HCT116 (cell line): ENCODE measurements at regions not wholly inside any gene's neighbourhood (a gene's known extent, or its start where the extent isn't known, plus 50 kb on each side); places are given as distances from the start of the nearest gene placed in this dataset.

Experiments used
- ATAC-seq: fragments of 200-7000 bp; cut with Tn5 transposase; 2 replicates; pipeline ENCODE4 v1.9.1; 2020; ENCODE audit warnings: mild to moderate bottlenecking, moderate library complexity
- BruUV-seq: library from RNA; stranded (reverse); fragments of 400-500 nt; replicated peaks from 2 replicates; lab custom pipeline; 2021; lab: Mats Ljungman, UMichigan
- CTCF ChIA-PET: fragments of 300-600 bp; sonication (Branson Sonifier 250); formaldehyde crosslinking; loops from one replicate; lab custom pipeline; 2021; ENCODE audit warnings: antibody characterized with exemption; lab: Charles Lee
- POLR2A ChIA-PET: fragments of 300-600, 350-600 bp; sonication (Branson Sonifier 250); formaldehyde crosslinking; loops from one replicate; lab custom pipeline; 2021; ENCODE audit warnings: antibody characterized with exemption; lab: Charles Lee
- RAD21 ChIA-PET, 2 experiments: fragments of 300-600 bp; sonication (Branson Sonifier 250); formaldehyde crosslinking; loops; one replicate each; lab custom pipeline; 2023; ENCODE audit warnings: low total read pairs in 2 of 2; ENCODE audit not compliant: uncharacterized antibody in 2 of 2, unreplicated experiment in 2 of 2, low non-redundant PET in 1 of 2; lab: Charles Lee
- DNase-seq: peaks from one replicate; pipeline ENCODE4 v3.0.0-alpha.2; 2010; ENCODE audit warnings: low read depth, low spot score
- H2AFZ ChIP-seq: fragments of 200-600 bp; shearing (Covaris generic), sonication (generic); 2 replicates; pipeline ENCODE4 v1.6.1; 2017; ENCODE audit warnings: low read depth, mixed run types, mixed read lengths, antibody characterized with exemption, low read length; ENCODE audit not compliant: poor library complexity, severe bottlenecking
- H3K27ac ChIP-seq: 2 replicates; pipeline ENCODE4 v1.5.1; 2012; ENCODE audit warnings: low read depth, low read length
- H3K27me3 ChIP-seq: fragments of 200-600 bp; sonication (generic); 2 replicates; pipeline ENCODE4 v1.6.1; 2016; ENCODE audit warnings: mixed run types, low read length, mixed read lengths; ENCODE audit not compliant: insufficient read depth
- H3K36me3 ChIP-seq, 2 experiments: fragments of 200-500 bp in 1 of 2; fragments of 200-600 bp in 1 of 2; sonication (Bioruptor generic) in 1 of 2; sonication (generic) in 1 of 2; 2 replicates each; pipeline versions ENCODE4 v1.5.1 to v1.6.1; 2014 to 2016; ENCODE audit warnings: low read length in 2 of 2, inconsistent platforms in 1 of 2, mixed read lengths in 1 of 2, mixed run types in 1 of 2; ENCODE audit not compliant: insufficient read depth in 2 of 2, control insufficient read depth in 1 of 2
- H3K4me1 ChIP-seq, 2 experiments: fragments of 200-600 bp in 1 of 2; sonication (generic) in 1 of 2; 2 replicates each; pipeline versions ENCODE4 v1.5.1 to v1.6.1; 2012 to 2017; ENCODE audit warnings: low read length in 2 of 2, inconsistent platforms in 1 of 2, mild to moderate bottlenecking in 1 of 2, mixed read lengths in 1 of 2, mixed run types in 1 of 2, moderate library complexity in 1 of 2; ENCODE audit not compliant: insufficient read depth in 2 of 2, control insufficient read depth in 1 of 2
- H3K4me2 ChIP-seq: fragments of 200-600 bp; sonication (generic); 2 replicates; pipeline ENCODE4 v1.6.1; 2017; ENCODE audit warnings: mixed run types, low read length, mixed read lengths
- H3K4me3 ChIP-seq, 2 experiments: fragments of 200-600 bp in 1 of 2; sonication (generic) in 1 of 2; replicated peaks in 1 of 2; 2 replicates each; pipeline ENCODE4 v1.5.1; 2011 to 2016; ENCODE audit warnings: low read length in 2 of 2, control low read depth in 1 of 2, low read depth in 1 of 2, mild to moderate bottlenecking in 1 of 2, mixed read lengths in 1 of 2, mixed run types in 1 of 2
- H3K79me2 ChIP-seq: fragments of 200-600 bp; sonication (generic); 2 replicates; pipeline ENCODE4 v1.6.1; 2017; ENCODE audit warnings: mild to moderate bottlenecking, mixed run types, low read length, moderate library complexity, mixed read lengths; ENCODE audit not compliant: insufficient read depth
- H3K9ac ChIP-seq: fragments of 200-600 bp; sonication (generic); 2 replicates; pipeline ENCODE4 v1.6.1; 2016; ENCODE audit warnings: low read length, mixed read lengths
- H3K9me2 ChIP-seq: fragments of 200-600 bp; sonication (generic), shearing (Covaris generic); 2 replicates; pipeline ENCODE4 v1.6.1; 2017; ENCODE audit warnings: mixed run types, mild to moderate bottlenecking, moderate library complexity; ENCODE audit not compliant: insufficient read depth
- H3K9me3 ChIP-seq, 2 experiments: fragments of 200-500 bp in 1 of 2; fragments of 200-600 bp in 1 of 2; sonication (Bioruptor generic) in 1 of 2; sonication (generic) in 1 of 2; 2 replicates each; pipeline ENCODE4 v1.6.1; 2014 to 2017; ENCODE audit warnings: low read length in 2 of 2, mixed read lengths in 2 of 2, inconsistent platforms in 1 of 2, low read depth in 1 of 2, mild to moderate bottlenecking in 1 of 2, mixed run types in 1 of 2, moderate library complexity in 1 of 2; ENCODE audit not compliant: control insufficient read depth in 1 of 2, insufficient read depth in 1 of 2
- H4K20me1 ChIP-seq: fragments of 200-600 bp; sonication (generic), shearing (Covaris generic); 2 replicates; pipeline ENCODE4 v1.6.1; 2017; ENCODE audit warnings: mixed run types, mild to moderate bottlenecking, moderate library complexity; ENCODE audit not compliant: insufficient read depth
- CBX3 ChIP-seq: IDR thresholded peaks from 2 replicates; pipeline ENCODE4 v1.6.1; 2012; ENCODE audit warnings: low read depth
- CEBPB ChIP-seq: IDR thresholded peaks from 2 replicates; pipeline ENCODE4 v1.6.1; 2012; ENCODE audit warnings: low read depth
- CTCF ChIP-seq, 3 experiments: fragments of 200-600 bp in 1 of 3; sonication (generic) in 1 of 3; IDR thresholded peaks in 2 of 3; conservative IDR thresholded peaks in 1 of 3; 2 replicates each; pipeline ENCODE4 v1.5.1; 2012 to 2017; ENCODE audit warnings: low read depth in 2 of 3, low read length in 2 of 3, antibody characterized with exemption in 1 of 3, borderline replicate concordance in 1 of 3, control low read depth in 1 of 3, mild to moderate bottlenecking in 1 of 3, mixed read lengths in 1 of 3, mixed run types in 1 of 3, moderate library complexity in 1 of 3; ENCODE audit not compliant: insufficient read depth in 1 of 3
- EGR1 ChIP-seq: IDR thresholded peaks from 2 replicates; pipeline ENCODE4 v1.6.1; 2012; ENCODE audit warnings: low read depth
- ELF1 ChIP-seq: IDR thresholded peaks from 2 replicates; pipeline ENCODE4 v1.6.1; 2012; ENCODE audit warnings: low read depth, borderline replicate concordance
- FOSL1 ChIP-seq: IDR thresholded peaks from 2 replicates; pipeline ENCODE4 v1.6.1; 2012; ENCODE audit warnings: low read depth
- JUND ChIP-seq: IDR thresholded peaks from 2 replicates; pipeline ENCODE4 v1.6.1; 2012
- POLR2A ChIP-seq: IDR thresholded peaks from 2 replicates; pipeline ENCODE4 v1.7.0; 2011; ENCODE audit warnings: borderline replicate concordance; ENCODE audit not compliant: insufficient read depth, insufficient read length; ENCODE audit errors: extremely low read depth
- POLR2AphosphoS5 ChIP-seq: IDR thresholded peaks from 2 replicates; pipeline ENCODE4 v1.6.1; 2011; ENCODE audit warnings: mild to moderate bottlenecking, low read depth, low read length, moderate library complexity
- REST ChIP-seq: IDR thresholded peaks from 2 replicates; pipeline ENCODE4 v1.6.1; 2012; ENCODE audit warnings: low read depth
- YY1 ChIP-seq: IDR thresholded peaks from 2 replicates; pipeline ENCODE4 v1.6.1; 2011; ENCODE audit warnings: low read length, low read depth, moderate library complexity, mild to moderate bottlenecking; ENCODE audit not compliant: insufficient replicate concordance; ENCODE audit errors: extremely low read depth
- intact Hi-C: fragments of 100-400 bp; cut with micrococcal nuclease; formaldehyde crosslinking; loops from 2 replicates; pipeline ENCODE4 v1.10.0; 2022

GRCh38 chr21:16367079-16367478 lies 637.3 kb downstream of the USP25 start:
- intact Hi-C loops = no loop called here

GRCh38 chr21:16370186-16370585 lies 640.4 kb downstream of the USP25 start:
- H4K20me1 ChIP-seq = no peaks in the 10 kb centered on the region
- RAD21 ChIA-PET = no interaction called here
- CTCF ChIA-PET = no interaction called here
- no peaks in the 10 kb centered on the region for H3K27me3 ChIP-seq
- H3K4me1 ChIP-seq = no peaks in the 10 kb centered on the region
- no peaks in the 10 kb centered on the region for H3K79me2 ChIP-seq
- H3K9me2 ChIP-seq = no peaks in the 10 kb centered on the region
- ATAC-seq (no peak), DNase-seq (no peak)
- no peak overlapping the region for H3K4me3 ChIP-seq
- BruUV-seq = no TSS peak
- no peak overlapping the region for H2AFZ ChIP-seq
- H3K27ac ChIP-seq = no peak overlapping the region
- H3K36me3 ChIP-seq = no peaks in the 10 kb centered on the region
- no peak overlapping the region for H3K4me2 ChIP-seq
- no peak overlapping the region for H3K9ac ChIP-seq
- intact Hi-C loops = no loop called here
- H3K9me3 ChIP-seq = peaks cover 0 to 15% of the 10 kb centered on the region in 2 experiments; a peak in 2 of 4 replicates
- POLR2A ChIA-PET = no interaction called here
- TF ChIP-seq ELF1 (no peak), CBX3 (no peak), REST (no peak), POLR2A (no peak), CEBPB (no peak), POLR2AphosphoS5 (no peak), FOSL1 (no peak), YY1 (no peak), EGR1 (no peak)

More at GRCh38 chr21:16367079-16367478, 637.3 kb downstream of the USP25 start:
- Histone ChIP-seq H3K9me2 (no peaks in the 10 kb centered on the region), H3K4me2 (no peak overlapping the region), H4K20me1 (no peaks in the 10 kb centered on the region), H3K9ac (no peak overlapping the region), H3K27ac (no peak overlapping the region), H3K36me3 (no peaks in the 10 kb centered on the region), H3K4me1 (no peaks in the 10 kb centered on the region), H2AFZ (no peak overlapping the region), H3K9me3 (peaks cover 3 to 8% of the 10 kb centered on the region in 2 experiments; a peak in 1 of 4 replicates), H3K27me3 (no peaks in the 10 kb centered on the region), H3K4me3 (no peak overlapping the region), H3K79me2 (no peaks in the 10 kb centered on the region)
- CTCF ChIA-PET = no interaction called here
- ATAC-seq (no peak), DNase-seq (no peak)
- no peak for TF ChIP-seq CTCF (IDR thresholded peaks at IDR 0.05 in 2 of 3, conservative IDR thresholded peaks at IDR 0.05 in 1 of 3; ENCODE audit: borderline replicate concordance in 1 of 3, insufficient read depth in 1 of 3, low read depth in 2 of 3, low read length in 2 of 3)
- no peak for TF ChIP-seq YY1
- no peak for TF ChIP-seq ELF1
- TF ChIP-seq JUND = no peak
- POLR2A ChIA-PET = no interaction called here
- RAD21 ChIA-PET = no interaction called here
- BruUV-seq = no TSS peak
